Endothelial cell (in vitro differentiated cells): ENCODE measurements at regions not wholly inside any gene's neighbourhood (a gene's known extent, or its start where the extent isn't known, plus 50 kb on each side); places are given as distances from the start of the nearest gene placed in this dataset.
"Not testable (repeated sequence)": the region's sequence is repeated elsewhere in the genome, so short reads cannot be mapped to it uniquely, and the experiment has no call there.

Experiments used
- DNase-seq: peaks from one replicate; pipeline ENCODE4 v3.0.0; 2021; ENCODE audit warnings: low spot score
- H3K27ac Mint-ChIP-seq: one replicate; pipeline ENCODE4 v1.8.0; 2021; ENCODE audit warnings: mixed read lengths, inconsistent platforms; ENCODE audit not compliant: unreplicated experiment
- H3K27me3 Mint-ChIP-seq: one replicate; pipeline ENCODE4 v1.8.0; 2021; ENCODE audit warnings: mild to moderate bottlenecking, moderate library complexity, mixed read lengths, inconsistent platforms; ENCODE audit not compliant: unreplicated experiment
- H3K36me3 Mint-ChIP-seq: one replicate; pipeline ENCODE4 v1.8.0; 2021; ENCODE audit warnings: mild to moderate bottlenecking, low read depth, mixed read lengths, inconsistent platforms; ENCODE audit not compliant: unreplicated experiment
- H3K4me1 Mint-ChIP-seq: one replicate; pipeline ENCODE4 v1.8.0; 2021; ENCODE audit warnings: mild to moderate bottlenecking, mixed read lengths, inconsistent platforms; ENCODE audit not compliant: unreplicated experiment
- H3K4me3 Mint-ChIP-seq: one replicate; pipeline ENCODE4 v1.8.0; 2021; ENCODE audit warnings: mild to moderate bottlenecking, mixed read lengths, inconsistent platforms; ENCODE audit not compliant: unreplicated experiment
- H3K9me3 Mint-ChIP-seq: one replicate; pipeline ENCODE4 v1.8.0; 2021; ENCODE audit warnings: mixed read lengths, inconsistent platforms; ENCODE audit not compliant: unreplicated experiment
- TF ChIP-seq, protein P1 (sequence below): fragments of 200-600 bp; sonication (generic); IDR thresholded peaks from one replicate; pipeline ENCODE4 v1.5.0; 2021; ENCODE audit warnings: antibody characterized with exemption; ENCODE audit not compliant: unreplicated experiment

DNA sequence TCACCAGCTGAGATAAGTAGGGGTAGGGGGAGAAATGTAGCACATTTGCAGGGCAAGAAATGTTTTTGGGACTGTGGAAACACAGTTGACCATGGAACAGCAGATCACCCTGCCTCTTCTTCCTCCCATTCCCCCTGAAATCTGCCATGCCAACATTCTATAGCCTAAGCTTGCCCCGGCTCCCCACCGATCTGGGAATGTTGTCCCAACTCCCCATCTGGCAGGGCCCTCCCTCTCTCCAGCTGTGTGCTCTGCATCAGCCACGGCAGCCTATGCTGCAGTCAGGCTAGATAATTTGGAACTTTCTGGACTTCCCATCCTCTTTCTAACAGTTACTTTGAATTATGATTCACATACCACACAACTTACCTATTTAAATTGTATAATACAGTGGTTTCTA, 425.1 kb upstream of the RAB6C start:
- Mint-ChIP-seq H3K27me3 (no peaks in the 10 kb centered on the region), H3K9me3 (no peaks in the 10 kb centered on the region), H3K4me3 (no peak overlapping the region), H3K27ac (no peak overlapping the region), H3K4me1 (no peaks in the 10 kb centered on the region), H3K36me3 (no peaks in the 10 kb centered on the region)
- no peak for DNase-seq
- TF ChIP-seq, protein P1, sequence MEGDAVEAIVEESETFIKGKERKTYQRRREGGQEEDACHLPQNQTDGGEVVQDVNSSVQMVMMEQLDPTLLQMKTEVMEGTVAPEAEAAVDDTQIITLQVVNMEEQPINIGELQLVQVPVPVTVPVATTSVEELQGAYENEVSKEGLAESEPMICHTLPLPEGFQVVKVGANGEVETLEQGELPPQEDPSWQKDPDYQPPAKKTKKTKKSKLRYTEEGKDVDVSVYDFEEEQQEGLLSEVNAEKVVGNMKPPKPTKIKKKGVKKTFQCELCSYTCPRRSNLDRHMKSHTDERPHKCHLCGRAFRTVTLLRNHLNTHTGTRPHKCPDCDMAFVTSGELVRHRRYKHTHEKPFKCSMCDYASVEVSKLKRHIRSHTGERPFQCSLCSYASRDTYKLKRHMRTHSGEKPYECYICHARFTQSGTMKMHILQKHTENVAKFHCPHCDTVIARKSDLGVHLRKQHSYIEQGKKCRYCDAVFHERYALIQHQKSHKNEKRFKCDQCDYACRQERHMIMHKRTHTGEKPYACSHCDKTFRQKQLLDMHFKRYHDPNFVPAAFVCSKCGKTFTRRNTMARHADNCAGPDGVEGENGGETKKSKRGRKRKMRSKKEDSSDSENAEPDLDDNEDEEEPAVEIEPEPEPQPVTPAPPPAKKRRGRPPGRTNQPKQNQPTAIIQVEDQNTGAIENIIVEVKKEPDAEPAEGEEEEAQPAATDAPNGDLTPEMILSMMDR, result no peak

DNA sequence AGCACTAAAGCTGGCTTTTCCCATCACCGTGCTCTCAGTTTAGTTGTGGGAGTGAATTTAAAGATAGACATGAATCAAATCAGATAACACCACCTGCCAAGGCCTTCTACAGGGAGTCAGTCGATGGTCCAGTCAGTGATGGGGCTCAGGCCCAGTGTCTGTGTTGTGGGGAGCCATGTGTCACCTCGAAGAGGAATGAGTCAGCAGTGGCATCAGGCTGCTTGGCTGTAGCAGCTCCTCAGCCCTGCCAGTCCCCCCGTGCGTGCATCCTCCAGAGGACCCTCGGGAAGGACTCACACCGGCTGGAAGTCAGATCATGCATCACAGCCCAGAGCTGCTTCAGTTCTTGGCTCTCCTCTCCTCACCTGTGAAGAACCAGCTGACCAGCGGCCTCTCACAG, 420.4 kb upstream of the RAB6C start:
- no peaks in the 10 kb centered on the region for H3K27me3 Mint-ChIP-seq
- no peaks in the 10 kb centered on the region for H3K36me3 Mint-ChIP-seq
- no peaks in the 10 kb centered on the region for H3K4me1 Mint-ChIP-seq
- no peaks in the 10 kb centered on the region for H3K9me3 Mint-ChIP-seq
- H3K27ac Mint-ChIP-seq, result no peak overlapping the region
- no peak overlapping the region for H3K4me3 Mint-ChIP-seq
- TF ChIP-seq, protein P1, result no peak
- no peak for DNase-seq

DNA sequence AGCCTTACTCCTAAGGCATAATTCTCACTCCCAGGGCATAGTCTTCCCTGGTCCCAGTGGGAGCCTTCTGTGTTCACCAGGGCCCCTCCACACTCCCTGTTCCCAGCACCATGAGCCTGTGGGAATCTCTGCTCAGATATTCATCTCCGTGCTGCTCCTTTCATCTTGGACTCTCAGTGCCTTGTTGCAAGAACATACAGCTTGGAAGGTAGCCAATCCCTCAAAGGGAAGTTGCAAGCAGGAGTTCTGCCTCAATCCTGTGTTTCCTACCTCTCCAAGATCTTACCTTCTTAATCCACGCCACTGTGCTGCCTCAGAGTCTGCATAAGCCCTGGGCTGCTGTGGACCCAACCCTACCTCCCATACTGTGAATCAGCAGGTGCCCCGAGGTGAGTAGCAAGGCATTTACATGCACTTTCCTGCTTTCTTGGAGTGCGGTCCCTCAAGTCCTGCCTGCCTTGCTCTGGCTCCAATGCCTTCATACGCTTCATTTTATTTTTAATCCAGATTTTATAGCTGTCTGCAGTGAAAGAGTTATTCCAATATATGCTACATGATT, 413.8 kb upstream of the RAB6C start:
- Mint-ChIP-seq H3K27ac (no peak overlapping the region), H3K4me3 (no peak overlapping the region), H3K9me3 (peaks cover under 1% of the 10 kb centered on the region), H3K27me3 (peaks cover 2% of the 10 kb centered on the region), H3K36me3 (no peaks in the 10 kb centered on the region), H3K4me1 (no peaks in the 10 kb centered on the region)
- TF ChIP-seq, protein P1, result no peak
- no peak for DNase-seq

DNA sequence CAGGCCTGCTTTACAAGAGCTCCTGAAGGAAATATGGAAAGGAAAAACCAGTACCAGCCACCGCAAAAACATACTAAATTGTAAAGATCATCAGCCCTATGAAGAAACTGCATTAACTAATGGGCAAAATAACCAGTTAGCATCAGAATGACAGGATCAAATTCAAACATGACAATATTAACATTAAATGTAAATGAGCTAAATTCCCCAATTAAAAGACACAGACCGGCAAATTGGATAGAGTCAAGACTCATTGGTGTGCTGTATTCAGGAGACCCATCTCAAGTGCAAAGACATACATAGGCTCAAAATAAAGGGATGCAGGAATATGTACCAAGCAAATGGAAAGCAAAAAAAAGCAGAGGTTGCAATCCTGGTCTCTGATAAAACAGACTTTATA, 408.7 kb upstream of the RAB6C start:
- H3K4me3 Mint-ChIP-seq, H3K36me3 Mint-ChIP-seq, DNase-seq, H3K27me3 Mint-ChIP-seq, H3K27ac Mint-ChIP-seq, H3K9me3 Mint-ChIP-seq, H3K4me1 Mint-ChIP-seq: not testable (repeated sequence)

DNA sequence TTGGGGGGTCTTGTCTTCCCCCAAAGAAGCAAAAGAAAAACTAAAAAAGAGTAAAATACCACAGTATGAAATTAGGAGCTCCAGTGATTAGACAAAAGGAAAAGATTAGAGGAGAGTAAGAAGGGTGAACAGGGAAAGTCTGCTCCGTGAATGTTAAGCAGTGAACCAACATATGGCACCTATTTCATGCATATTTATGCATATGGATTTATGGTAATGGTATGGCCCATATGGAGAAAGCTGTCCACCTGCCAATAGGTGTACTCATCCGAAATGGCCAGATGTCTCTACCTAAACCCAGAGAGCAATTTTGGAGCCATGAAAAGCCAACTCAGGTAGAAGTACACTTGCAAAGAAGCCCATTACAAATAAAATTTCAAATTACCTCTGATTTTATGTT, 404.0 kb upstream of the RAB6C start:
- Mint-ChIP-seq H3K27ac (no peak overlapping the region), H3K36me3 (no peaks in the 10 kb centered on the region), H3K27me3 (no peaks in the 10 kb centered on the region), H3K4me1 (no peaks in the 10 kb centered on the region), H3K4me3 (no peak overlapping the region), H3K9me3 (peaks cover 5% of the 10 kb centered on the region)
- TF ChIP-seq, protein P1, result no peak
- DNase-seq, result no peak

DNA sequence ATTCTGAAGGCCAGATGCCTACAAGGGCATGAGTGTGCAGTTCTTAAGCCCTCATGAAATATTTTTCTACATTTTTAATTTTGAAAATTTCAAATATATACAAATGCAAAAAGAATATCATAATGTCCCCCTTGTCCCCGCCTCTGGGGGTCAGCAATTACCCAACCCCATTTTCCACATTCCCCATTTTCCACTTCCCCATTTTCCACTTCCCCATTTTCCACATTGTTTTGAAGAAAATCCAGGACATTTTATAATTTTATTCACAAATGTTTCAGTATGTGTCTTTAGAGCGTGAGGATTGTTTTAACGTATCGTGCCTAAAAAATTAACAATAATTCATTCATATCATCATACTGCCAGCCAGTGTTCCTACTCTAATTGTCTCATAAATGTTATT, 403.6 kb upstream of the RAB6C start:
- Mint-ChIP-seq H3K27ac (no peak overlapping the region), H3K4me3 (no peak overlapping the region), H3K4me1 (no peaks in the 10 kb centered on the region), H3K27me3 (no peaks in the 10 kb centered on the region), H3K9me3 (peaks cover 2% of the 10 kb centered on the region), H3K36me3 (no peaks in the 10 kb centered on the region)
- TF ChIP-seq, protein P1, result no peak
- DNase-seq, result no peak
